H1 (cell line): ENCODE measurements at regions not wholly inside any gene's neighbourhood (a gene's known extent, or its start where the extent isn't known, plus 50 kb on each side); places are given as distances from the start of the nearest gene placed in this dataset.

Experiments used
- ASH2L ChIP-seq: fragments of 200-600, 300-600 bp; sonication (generic); IDR thresholded peaks from one replicate; pipeline ENCODE4 v1.7.1; 2017; ENCODE audit warnings: low read length
- CHD2 ChIP-seq: IDR thresholded peaks from 2 replicates; pipeline ENCODE4 v1.6.1; 2012; ENCODE audit warnings: low read length, improper control_type of control experiment
- CHD7 ChIP-seq: fragments of 300-600 bp; sonication (generic); IDR thresholded peaks from 2 replicates; pipeline ENCODE4 v1.7.1; 2012; ENCODE audit warnings: low read length, moderate library complexity, mild to moderate bottlenecking, inconsistent platforms; ENCODE audit not compliant: insufficient replicate concordance
- EGR1 ChIP-seq: IDR thresholded peaks from 2 replicates; pipeline ENCODE4 v1.6.1; 2011; ENCODE audit warnings: low read depth, low read length, borderline replicate concordance
- EP300 ChIP-seq, 2 experiments: IDR thresholded peaks; 1 replicate in 1 of 2; 2 replicates in 1 of 2; pipeline ENCODE4 v1.6.1; 2011 to 2012; ENCODE audit warnings: low read depth in 2 of 2, low read length in 2 of 2, mild to moderate bottlenecking in 2 of 2, borderline replicate concordance in 1 of 2, inconsistent platforms in 1 of 2, moderate library complexity in 1 of 2
- HDAC2 ChIP-seq, 2 experiments: fragments of 300-600 bp in 1 of 2; sonication (generic) in 1 of 2; IDR thresholded peaks; 2 replicates each; pipeline ENCODE4 v1.6.1; 2011 to 2012; ENCODE audit warnings: low read depth in 2 of 2, low read length in 2 of 2, mild to moderate bottlenecking in 2 of 2, moderate library complexity in 2 of 2, borderline replicate concordance in 1 of 2, inconsistent platforms in 1 of 2
- POLR2AphosphoS5 ChIP-seq: IDR thresholded peaks from 2 replicates; pipeline ENCODE4 v1.6.1; 2011; ENCODE audit warnings: low read depth, low read length
- RXRA ChIP-seq: IDR thresholded peaks from 2 replicates; pipeline ENCODE4 v1.6.1; 2011; ENCODE audit warnings: low read depth, mild to moderate bottlenecking, low read length, moderate library complexity; ENCODE audit not compliant: insufficient read depth
- SAP30 ChIP-seq: fragments of 300-600 bp; sonication (generic); IDR thresholded peaks from 2 replicates; pipeline ENCODE4 v1.7.1; 2012; ENCODE audit warnings: low read length, moderate library complexity, mild to moderate bottlenecking, inconsistent platforms; ENCODE audit not compliant: insufficient read depth, insufficient replicate concordance
- SIRT6 ChIP-seq: IDR thresholded peaks from one replicate; pipeline ENCODE4 v1.7.1; 2012; ENCODE audit warnings: low read length, inconsistent platforms
- TEAD4 ChIP-seq: IDR thresholded peaks from 2 replicates; pipeline ENCODE4 v1.6.1; 2012; ENCODE audit warnings: low read depth, low read length, inconsistent platforms, mixed read lengths
- ZNF274 ChIP-seq: IDR thresholded peaks from 2 replicates; pipeline ENCODE4 v1.7.0; 2012; ENCODE audit warnings: low read length, borderline replicate concordance; ENCODE audit errors: extremely low read depth

DNA sequence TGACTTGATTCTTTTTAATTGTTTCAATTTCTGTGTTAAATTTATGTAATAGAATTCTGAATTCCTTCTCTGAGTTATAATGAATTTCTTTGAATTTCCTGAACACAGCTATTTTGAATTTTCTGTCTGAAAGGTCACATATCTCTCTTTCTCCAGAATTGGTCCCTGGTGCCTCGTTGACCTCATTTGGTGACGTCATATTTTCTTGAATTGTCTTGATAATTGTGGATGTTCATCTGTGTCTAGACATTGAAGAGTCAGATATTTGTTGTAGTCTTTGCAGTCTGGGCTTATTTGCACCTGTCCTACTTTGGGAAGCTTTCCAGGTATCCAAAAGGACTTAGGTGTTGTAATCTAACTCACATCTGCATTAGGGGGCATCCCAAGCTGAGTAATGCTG is 111.4 kb upstream of the LRRTM4 start (continued):
- TF ChIP-seq CHD7 = no peak
- no peak for TF ChIP-seq CHD2
- TF ChIP-seq EP300 (IDR thresholded peaks at IDR 0.05; ENCODE audit: borderline replicate concordance in 1 of 2, low read depth in 2 of 2, low read length in 2 of 2) = no peak
- TF ChIP-seq HDAC2 (IDR thresholded peaks at IDR 0.05; ENCODE audit: borderline replicate concordance in 1 of 2, low read depth in 2 of 2, low read length in 2 of 2) = no peak
- TF ChIP-seq SIRT6 = no peak
- TF ChIP-seq SAP30 = no peak
- TF ChIP-seq ZNF274 = no peak
- no peak for TF ChIP-seq ASH2L
- TF ChIP-seq RXRA = no peak
- TF ChIP-seq EGR1 = no peak
- no peak for TF ChIP-seq TEAD4
- no peak for TF ChIP-seq POLR2AphosphoS5
